CD4-positive, alpha-beta T cell treated with Interferon alpha-2 for 1 hour (primary cell): ENCODE measurements at regions not wholly inside any gene's neighbourhood (a gene's known extent, or its start where the extent isn't known, plus 50 kb on each side); places are given as distances from the start of the nearest gene placed in this dataset.
A peak's percentile ranks its signal among the peaks of the same experiment; 100 is the strongest.

Experiments
- DNase-seq, 2 donors: peaks; one replicate each; pipeline ENCODE4 v3.0.0-alpha.2; 2020 to 2022

DNA sequence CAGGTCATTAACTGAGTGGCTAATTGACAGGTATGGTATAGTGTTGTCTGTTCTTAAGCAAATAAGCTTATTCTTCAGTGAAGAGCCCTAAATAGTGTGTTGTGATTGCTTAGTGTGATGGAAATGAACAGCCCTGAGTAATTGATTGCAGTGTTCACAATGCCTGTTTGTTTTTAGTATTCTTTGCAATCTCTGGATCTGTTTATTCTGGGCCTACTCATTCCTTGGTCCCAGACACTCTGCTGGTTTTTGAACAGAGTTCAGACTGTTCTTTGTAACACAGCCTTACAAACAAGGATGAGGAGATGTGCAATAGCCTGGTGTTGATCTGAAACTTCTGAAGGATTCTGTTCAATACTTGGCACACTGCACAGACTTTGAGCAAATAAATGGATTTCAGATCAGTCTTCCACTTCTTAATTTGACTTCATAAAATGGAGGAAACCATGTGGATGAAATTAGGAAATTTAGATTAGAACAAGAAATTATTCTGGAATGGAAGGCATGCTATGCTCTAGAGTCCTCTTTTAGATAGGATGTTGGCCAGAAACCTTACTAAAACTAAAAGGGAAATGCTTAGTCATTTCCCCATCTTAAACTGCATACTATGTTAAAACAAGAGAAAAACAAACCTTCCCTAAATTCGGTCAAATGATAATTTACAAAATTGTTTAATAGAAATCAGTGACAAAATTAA, 444.2 kb upstream of the SEMA3D start:
- DNase-seq = no peak

DNA sequence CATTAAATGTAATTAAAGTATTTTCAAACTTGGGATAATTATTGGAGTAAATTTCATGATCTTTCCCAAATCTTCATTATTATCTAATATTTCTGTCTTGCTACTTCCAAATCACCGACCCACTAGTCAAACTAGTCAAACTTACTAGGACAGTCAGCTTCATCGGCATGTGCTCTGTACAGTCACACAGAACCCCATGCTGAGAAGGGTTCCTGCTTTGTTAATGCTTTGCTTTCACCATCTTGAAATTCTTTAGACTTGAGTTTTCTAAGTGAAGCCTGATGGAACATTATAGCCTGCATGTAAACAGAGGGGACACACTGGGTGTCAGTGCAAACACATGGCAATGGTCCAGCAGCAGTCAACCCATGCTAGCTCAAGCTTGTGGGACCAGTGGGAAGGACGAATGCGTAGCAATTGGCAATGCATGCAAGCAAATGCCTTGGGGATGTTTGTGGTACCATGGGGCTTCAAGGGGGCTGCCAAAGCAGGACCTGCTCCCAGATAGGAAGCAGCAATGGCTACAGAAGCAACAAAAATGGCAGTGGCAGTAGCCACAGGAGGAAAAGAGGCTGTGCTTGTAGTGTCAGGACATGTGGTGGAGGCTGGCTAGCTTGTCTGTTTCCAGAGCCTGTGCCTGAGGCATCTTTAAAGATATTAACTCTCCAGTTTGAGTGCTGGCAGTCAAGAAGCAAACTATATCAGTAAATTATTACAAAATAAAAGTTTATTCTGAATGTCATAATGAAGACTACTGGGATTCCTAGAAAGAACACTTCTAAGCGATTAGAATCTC, 441.1 kb upstream of the SEMA3D start:
- no peak for DNase-seq

- DNase-seq = no peak
Measured at GRCh38 chr7:85622059-85622458, 435.2 kb upstream of the SEMA3D start.

- peak in 1 of 2 donors; percentile 0 for DNase-seq
Measured at GRCh38 chr7:85620936-85621685, 434.3 kb upstream of the SEMA3D start.

DNA sequence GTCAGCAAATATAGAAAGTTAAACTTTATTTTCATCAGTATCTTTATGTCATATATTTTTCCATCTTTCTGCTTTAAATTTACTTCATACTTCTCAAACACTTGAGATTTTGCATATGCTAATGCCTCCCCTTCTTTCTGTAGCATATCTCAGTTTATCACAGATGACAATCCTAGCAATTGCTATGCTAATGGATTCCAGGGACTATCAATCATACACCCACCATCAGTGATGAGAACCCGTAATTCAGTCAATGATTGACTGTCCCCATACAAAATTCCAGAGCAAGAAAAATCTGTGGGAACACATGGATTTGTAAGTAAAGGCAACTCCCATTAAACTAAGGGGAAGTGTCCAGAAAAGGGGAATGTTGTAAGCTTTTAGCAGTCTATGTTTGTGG, 432.4 kb upstream of the SEMA3D start:
- DNase-seq = no peak

GRCh38 chr7:85614684-85615083, 427.8 kb upstream of the SEMA3D start:
- DNase-seq = no peak

- DNase-seq = no peak
Measured at GRCh38 chr7:85612514-85612913, 425.7 kb upstream of the SEMA3D start.

- DNase-seq = no peak
Measured at GRCh38 chr7:85608804-85609203, 421.9 kb upstream of the SEMA3D start.

DNA sequence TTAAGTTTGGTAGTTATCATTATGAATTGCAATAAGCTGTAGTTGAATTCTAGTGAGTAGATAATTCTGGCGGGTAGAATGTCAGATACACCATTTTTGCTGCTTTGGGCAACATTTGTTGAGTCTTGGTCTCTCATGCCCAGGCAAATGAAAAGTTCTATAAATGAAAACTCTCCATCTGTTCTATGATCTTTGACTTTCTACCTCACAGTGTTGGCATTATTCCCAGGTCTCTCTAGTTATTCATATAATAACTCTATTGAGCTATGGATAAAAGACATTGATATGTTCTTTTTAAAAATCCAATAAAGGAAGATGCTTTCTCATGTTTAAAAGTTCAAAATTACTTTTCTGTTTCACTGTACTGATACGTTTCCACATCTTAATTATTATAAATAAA, 415.3 kb upstream of the SEMA3D start:
- no peak for DNase-seq

GRCh38 chr7:85600395-85600794, 413.5 kb upstream of the SEMA3D start:
- no peak for DNase-seq

- DNase-seq = no peak
Measured at GRCh38 chr7:85596827-85597226, 410.0 kb upstream of the SEMA3D start.

DNA sequence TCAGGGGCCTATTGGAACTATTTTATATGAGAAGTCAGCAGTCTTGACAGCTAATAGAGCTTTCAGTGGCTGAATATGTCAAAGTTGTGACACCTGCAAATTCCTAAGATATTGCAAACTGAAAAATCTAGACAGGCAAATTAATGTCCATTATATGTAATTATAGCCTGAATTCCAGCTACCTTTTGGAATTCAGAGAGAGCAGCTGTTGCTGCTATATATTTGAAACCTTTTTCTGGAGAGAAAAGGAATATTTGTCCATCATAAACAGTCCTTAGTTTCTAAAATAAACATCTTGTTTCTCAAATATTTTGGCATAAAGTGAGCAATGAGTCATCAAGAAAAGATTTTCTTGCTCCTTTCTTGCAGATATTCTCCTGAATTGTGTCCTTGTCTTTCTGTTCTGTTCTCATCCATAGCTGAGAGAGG, 408.9 kb upstream of the SEMA3D start:
- no peak for DNase-seq

GRCh38 chr7:85593355-85593754, 406.5 kb upstream of the SEMA3D start:
- no peak for DNase-seq

DNA sequence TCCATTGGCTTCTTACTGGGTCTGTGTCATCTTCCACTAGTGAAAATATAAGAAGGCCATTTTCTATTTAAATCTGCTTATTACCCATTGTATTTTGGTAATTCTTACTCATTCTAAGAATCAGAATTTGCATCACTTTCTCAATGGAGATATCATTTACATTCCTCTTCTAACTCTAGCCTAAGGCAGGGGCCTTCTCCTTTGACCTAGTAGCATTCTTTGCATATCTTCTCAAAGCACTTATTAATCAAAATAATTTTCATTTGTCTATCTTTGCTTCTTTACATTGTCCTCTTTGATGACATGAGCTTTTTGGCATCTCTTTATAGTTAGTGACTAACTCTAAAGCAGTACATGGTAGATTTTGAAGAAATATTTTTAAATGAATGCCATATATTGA, 400.9 kb upstream of the SEMA3D start:
- DNase-seq = no peak

GRCh38 chr7:85586091-85586490, 399.2 kb upstream of the SEMA3D start:
- no peak for DNase-seq

- no peak for DNase-seq
Measured at GRCh38 chr7:85583131-85583953, 396.5 kb upstream of the SEMA3D start.

- no peak for DNase-seq
Measured at GRCh38 chr7:85573844-85574243, 387.0 kb upstream of the SEMA3D start.

DNA sequence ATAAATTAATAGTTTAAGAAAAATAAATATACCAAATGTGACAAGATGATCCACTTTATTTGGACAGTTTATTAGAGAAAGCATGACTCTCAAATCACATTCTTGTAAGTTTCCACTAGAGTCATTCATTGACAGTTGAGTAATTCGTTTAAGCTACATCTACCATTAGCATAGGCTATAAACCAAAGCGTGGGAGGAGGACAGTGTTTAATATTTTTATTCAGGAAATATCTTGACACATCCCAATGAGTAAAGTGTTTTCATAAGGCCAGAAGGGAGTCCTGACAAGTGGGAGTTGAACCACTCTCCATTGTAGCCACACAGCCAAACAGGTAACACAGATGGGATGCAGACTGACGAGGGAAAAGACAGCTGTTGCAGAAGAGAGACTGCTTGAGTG, 386.5 kb upstream of the SEMA3D start:
- no peak for DNase-seq

- DNase-seq = no peak
Measured at GRCh38 chr7:85570898-85571297, 384.0 kb upstream of the SEMA3D start.

GRCh38 chr7:85567983-85568382, 381.1 kb upstream of the SEMA3D start:
- no peak for DNase-seq

DNA sequence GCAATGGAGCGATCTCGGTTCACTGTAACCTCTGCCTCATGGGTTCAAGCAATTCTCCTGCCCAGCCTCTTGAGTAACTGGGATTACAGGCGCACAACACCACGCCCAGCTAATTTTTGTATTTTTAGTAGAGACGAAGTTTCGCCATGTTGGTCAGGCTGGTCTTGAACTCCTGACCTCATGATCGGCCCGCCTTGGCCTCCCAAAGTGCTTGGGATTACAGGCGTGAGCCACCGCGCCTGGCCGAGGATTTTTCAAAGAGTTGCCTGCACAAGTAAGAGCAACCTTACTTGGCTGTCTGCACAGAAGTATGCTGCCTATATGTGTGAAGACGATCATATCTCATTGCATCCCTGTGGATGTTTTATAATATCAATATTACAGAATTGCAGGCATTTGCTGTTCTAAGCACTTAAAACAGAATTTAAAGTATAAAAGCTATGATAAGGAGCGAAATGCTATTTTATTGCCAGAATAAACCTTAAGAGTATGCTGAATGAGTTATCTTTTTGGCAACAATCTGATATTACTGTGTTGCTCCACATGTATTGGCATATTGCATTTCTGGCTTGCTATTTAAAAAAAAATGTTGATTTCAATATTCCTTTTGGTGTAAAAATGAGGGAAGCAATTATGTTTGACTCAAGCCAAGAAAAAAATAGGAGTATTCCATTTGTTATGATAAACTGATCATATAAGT, 379.4 kb upstream of the SEMA3D start:
- DNase-seq = no peak

DNA sequence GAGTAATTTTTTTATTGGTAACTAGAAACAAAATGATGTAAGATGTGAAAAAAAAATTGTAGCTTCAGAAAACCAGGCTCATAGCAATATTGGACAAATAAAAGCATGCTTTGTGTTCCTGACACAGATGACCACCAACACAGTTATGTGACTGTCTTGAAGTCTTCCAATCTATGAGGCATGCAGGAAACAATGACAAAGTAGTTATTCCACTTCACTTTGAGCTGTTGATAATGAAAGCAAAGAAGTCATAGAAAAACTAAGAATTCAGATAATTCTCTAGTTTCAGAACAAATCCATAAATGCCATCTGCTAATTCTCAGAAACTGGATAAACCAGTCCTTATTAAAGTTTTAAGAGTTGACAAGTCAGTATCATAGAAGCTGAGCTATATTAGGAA, 378.4 kb upstream of the SEMA3D start:
- no peak for DNase-seq
